IMR-90 (cell line): ENCODE measurements at regions not wholly inside any gene's neighbourhood (a gene's known extent, or its start where the extent isn't known, plus 50 kb on each side); places are given as distances from the start of the nearest gene placed in this dataset.

Experiments used
- ATAC-seq: fragments of 200-7000 bp; cut with Tn5 transposase; 2 replicates; pipeline ENCODE4 v1.9.1; 2020; ENCODE audit warnings: low read depth, mild to moderate bottlenecking, moderate library complexity
- BruUV-seq: library from RNA; stranded (reverse); fragments of 400-500 nt; replicated peaks from 2 replicates; lab custom pipeline; 2021; lab: Mats Ljungman, UMichigan
- CTCF ChIA-PET: fragments of 300-600 bp; formaldehyde crosslinking; extraction: SDS; loops from one replicate; lab custom pipeline; 2021; ENCODE audit warnings: antibody characterized with exemption; lab: Yijun Ruan, JAX
- POLR2A ChIA-PET: fragments of 300-600 bp; sonication (Branson Sonifier 250); formaldehyde crosslinking; loops from one replicate; lab custom pipeline; 2022; ENCODE audit warnings: antibody characterized with exemption; ENCODE audit not compliant: unreplicated experiment; lab: Charles Lee
- DNase-seq: peaks from one replicate; pipeline ENCODE4 v3.0.0; 2013
- H2AFZ ChIP-seq: replicated peaks from 2 replicates; pipeline ENCODE3; 2013; ENCODE audit warnings: low read length, mild to moderate bottlenecking; ENCODE audit not compliant: poor library complexity
- H2AK5ac ChIP-seq: 2 replicates; pipeline ENCODE4 v1.6.1; 2013; ENCODE audit warnings: low read depth, low read length, inconsistent platforms
- H2AK9ac ChIP-seq: replicated peaks from 2 replicates; pipeline ENCODE3; 2013; ENCODE audit warnings: mild to moderate bottlenecking, low read depth, low read length, moderate library complexity; ENCODE audit not compliant: poor library complexity
- H2BK120ac ChIP-seq: 2 replicates; pipeline ENCODE4 v1.6.1; 2013; ENCODE audit warnings: low read depth, low read length, inconsistent platforms
- H2BK15ac ChIP-seq: 3 replicates; pipeline ENCODE4 v1.6.1; 2013; ENCODE audit warnings: low read depth, low read length, inconsistent platforms
- H2BK20ac ChIP-seq: 2 replicates; pipeline ENCODE4 v1.6.1; 2013; ENCODE audit warnings: low read depth, mild to moderate bottlenecking, inconsistent platforms, low read length, moderate library complexity
- H2BK5ac ChIP-seq: 2 replicates; pipeline ENCODE4 v1.6.1; 2013; ENCODE audit warnings: mild to moderate bottlenecking, low read depth, low read length, inconsistent platforms; ENCODE audit not compliant: poor library complexity, severe bottlenecking
- H3K14ac ChIP-seq: replicated peaks from 2 replicates; pipeline ENCODE4 v1.6.1; 2013; ENCODE audit warnings: low read depth, low read length, inconsistent platforms
- H3K18ac ChIP-seq: 2 replicates; pipeline ENCODE4 v1.6.1; 2013; ENCODE audit warnings: low read depth, low read length, control low read depth
- H3K23ac ChIP-seq: 2 replicates; pipeline ENCODE4 v1.6.1; 2013; ENCODE audit warnings: low read depth, low read length, inconsistent platforms
- H3K27ac ChIP-seq: 2 replicates; pipeline ENCODE4 v1.5.1; 2013; ENCODE audit warnings: mild to moderate bottlenecking, control low read depth, low read length; ENCODE audit not compliant: insufficient read depth
- H3K27me3 ChIP-seq: 2 replicates; pipeline ENCODE4 v1.6.1; 2013; ENCODE audit warnings: low read length; ENCODE audit not compliant: control insufficient read depth, insufficient read depth
- H3K36me3 ChIP-seq: 2 replicates; pipeline ENCODE4 v1.6.1; 2013; ENCODE audit warnings: low read length, mixed read lengths; ENCODE audit not compliant: control insufficient read depth, insufficient read depth
- H3K4ac ChIP-seq: 2 replicates; pipeline ENCODE4 v1.6.1; 2013; ENCODE audit warnings: low read depth, low read length, inconsistent platforms
- H3K4me1 ChIP-seq: 2 replicates; pipeline ENCODE4 v1.6.1; 2013; ENCODE audit warnings: low read length, mixed read lengths; ENCODE audit not compliant: control insufficient read depth, insufficient read depth
- H3K4me2 ChIP-seq: 2 replicates; pipeline ENCODE4 v1.6.1; 2013; ENCODE audit warnings: low read depth, mild to moderate bottlenecking, control low read depth, low read length, moderate library complexity
- H3K4me3 ChIP-seq: 2 replicates; pipeline ENCODE4 v1.5.1; 2013; ENCODE audit warnings: low read depth, mild to moderate bottlenecking, control low read depth, low read length, moderate library complexity; ENCODE audit not compliant: insufficient read depth
- H3K56ac ChIP-seq: 2 replicates; pipeline ENCODE4 v1.6.1; 2013; ENCODE audit warnings: low read length, inconsistent platforms; ENCODE audit not compliant: insufficient read depth; ENCODE audit errors: extremely low read depth
- H3K79me1 ChIP-seq, 2 experiments: 2 replicates each; pipeline ENCODE4 v1.6.1; 2013; ENCODE audit warnings: low read length in 2 of 2, inconsistent platforms in 1 of 2, low read depth in 1 of 2
- H3K9ac ChIP-seq: 2 replicates; pipeline ENCODE4 v1.6.1; 2013; ENCODE audit warnings: low read depth, low read length, control low read depth
- H3K9me1 ChIP-seq: 2 replicates; pipeline ENCODE4 v1.6.1; 2013; ENCODE audit warnings: low read length, inconsistent platforms; ENCODE audit not compliant: insufficient read depth
- H3K9me3 ChIP-seq: 2 replicates; pipeline ENCODE4 v1.6.1; 2013; ENCODE audit warnings: low read length; ENCODE audit not compliant: control insufficient read depth, insufficient read depth
- H4K20me1 ChIP-seq: 2 replicates; pipeline ENCODE4 v1.6.1; 2013; ENCODE audit warnings: low read length, inconsistent platforms; ENCODE audit not compliant: insufficient read depth
- H4K5ac ChIP-seq: 2 replicates; pipeline ENCODE4 v1.6.1; 2013; ENCODE audit warnings: mild to moderate bottlenecking, low read depth, low read length, control low read depth
- H4K8ac ChIP-seq, 2 experiments: 2 replicates each; pipeline ENCODE4 v1.6.1; 2013; ENCODE audit warnings: low read depth in 2 of 2, low read length in 2 of 2, control low read depth in 1 of 2, inconsistent platforms in 1 of 2
- H4K91ac ChIP-seq: 2 replicates; pipeline ENCODE4 v1.6.1; 2013; ENCODE audit warnings: low read depth, low read length, inconsistent platforms; ENCODE audit not compliant: insufficient read depth
- BHLHE40 ChIP-seq: fragments of 150-350 bp; IDR thresholded peaks from 2 replicates; pipeline ENCODE4 v1.6.1; 2016; ENCODE audit warnings: mild to moderate bottlenecking, low read depth, low read length
- CEBPB ChIP-seq: IDR thresholded peaks from 2 replicates; pipeline ENCODE4 v1.6.1; 2012; ENCODE audit warnings: low read depth, low read length, improper control_type of control experiment
- CHD1 ChIP-seq: IDR thresholded peaks from 2 replicates; pipeline ENCODE4 v1.6.1; 2012; ENCODE audit warnings: low read depth, low read length, improper control_type of control experiment
- CTCF ChIP-seq: conservative IDR thresholded peaks from 2 replicates; pipeline ENCODE4 v1.5.1; 2012; ENCODE audit warnings: mild to moderate bottlenecking, low read depth, low read length, improper control_type of control experiment
- ELK1 ChIP-seq: fragments of 150-350 bp; IDR thresholded peaks from 2 replicates; pipeline ENCODE4 v1.6.1; 2016; ENCODE audit warnings: low read depth, mild to moderate bottlenecking, low read length, moderate library complexity, borderline replicate concordance
- FOS ChIP-seq: fragments of 150-350 bp; IDR thresholded peaks from 2 replicates; pipeline ENCODE4 v1.6.1; 2016; ENCODE audit warnings: low read depth, low read length
- MAFK ChIP-seq: IDR thresholded peaks from 2 replicates; pipeline ENCODE4 v1.6.1; 2012; ENCODE audit warnings: low read depth, low read length, improper control_type of control experiment
- MAZ ChIP-seq: IDR thresholded peaks from 2 replicates; pipeline ENCODE4 v1.6.1; 2012; ENCODE audit warnings: low read depth, mild to moderate bottlenecking, low read length, improper control_type of control experiment, moderate library complexity, borderline replicate concordance
- MXI1 ChIP-seq: IDR thresholded peaks from 2 replicates; pipeline ENCODE4 v1.6.1; 2012; ENCODE audit warnings: low read depth, mild to moderate bottlenecking, low read length, moderate library complexity, borderline replicate concordance
- NFE2L2 ChIP-seq: fragments of 150-350 bp; IDR thresholded peaks from 2 replicates; pipeline ENCODE4 v1.6.1; 2016; ENCODE audit warnings: low read depth, mild to moderate bottlenecking, low read length
- POLR2A ChIP-seq: IDR thresholded peaks from 2 replicates; pipeline ENCODE4 v1.6.1; 2012; ENCODE audit warnings: mild to moderate bottlenecking, low read depth, low read length
- RAD21 ChIP-seq: IDR thresholded peaks from 2 replicates; pipeline ENCODE4 v1.6.1; 2012; ENCODE audit warnings: low read length, improper control_type of control experiment
- RCOR1 ChIP-seq: IDR thresholded peaks from 2 replicates; pipeline ENCODE4 v1.6.1; 2012; ENCODE audit warnings: mild to moderate bottlenecking, low read length, improper control_type of control experiment; ENCODE audit not compliant: insufficient replicate concordance
- RFX5 ChIP-seq: IDR thresholded peaks from 2 replicates; pipeline ENCODE4 v1.8.0; 2012; ENCODE audit warnings: low read depth, mild to moderate bottlenecking, low read length, moderate library complexity
- SMC3 ChIP-seq: fragments of 150-350 bp; IDR thresholded peaks from 2 replicates; pipeline ENCODE4 v1.6.1; 2016; ENCODE audit warnings: low read depth, mild to moderate bottlenecking, antibody characterized with exemption, low read length, moderate library complexity
- USF2 ChIP-seq: fragments of 150-350 bp; IDR thresholded peaks from 2 replicates; pipeline ENCODE4 v1.6.1; 2017; ENCODE audit warnings: mild to moderate bottlenecking, antibody characterized with exemption, low read length, low read depth
- WGBS, 2 experiments: methylation state at CpG; one replicate each; pipeline versions ENCODE4 v1.1.5 to v1.1.7; 2013; ENCODE audit warnings: missing lambda C conversion rate in 2 of 2; ENCODE audit not compliant: insufficient read length in 1 of 2; ENCODE audit errors: extremely low coverage in 2 of 2; 5-methylcytosine and 5-hydroxymethylcytosine counted together
- dilution Hi-C: fragments of 300-500 bp; cut with HindIII; formaldehyde crosslinking; loops from one replicate; pipeline ENCODE4 v1.14.3; 2018; ENCODE audit warnings: low sequenced_read_pairs; ENCODE audit not compliant: unreplicated experiment
- in situ Hi-C: fragments of 300-500 bp; cut with MboI; formaldehyde crosslinking; loops from 3 replicates; pipeline ENCODE4 v1.14.3; 2019; ENCODE audit warnings: low sequenced_read_pairs, inconsistent platforms, mixed read lengths
- intact Hi-C: fragments of 100-400 bp; cut with micrococcal nuclease; formaldehyde crosslinking; loops from 2 replicates; pipeline ENCODE4 v1.10.0; 2022

- no peak overlapping the region for H2AK9ac ChIP-seq
- ChIA-PET CTCF (interaction anchor here (0.6 kb wide), 1 partner anchor 125 kb away, joined by 4 read pairs; no protein-coding TSS in a partner anchor), POLR2A (no interaction called here)
- no CpG with 5 or more reads among the region's 2 CpGs for WGBS, 2 experiments
- H2BK120ac ChIP-seq = no peak overlapping the region
- H3K4ac ChIP-seq = no peak overlapping the region
- no peak overlapping the region for H4K8ac ChIP-seq
- no peak overlapping the region for H4K91ac ChIP-seq
- no peak overlapping the region for H3K56ac ChIP-seq
- H3K79me1 ChIP-seq = no peaks in the 10 kb centered on the region
- H3K27ac ChIP-seq = no peak overlapping the region
- in situ Hi-C loops = loop anchor here (5.0 to 25.0 kb wide), 5 partner anchors 283 to 943 kb away; no protein-coding TSS in a partner anchor
- no peak overlapping the region for H2AFZ ChIP-seq
- H3K27me3 ChIP-seq = no peaks in the 10 kb centered on the region
- H2BK15ac ChIP-seq = no peak overlapping the region
- H4K5ac ChIP-seq = no peak overlapping the region
- no peak overlapping the region for H3K4me2 ChIP-seq
- H3K14ac ChIP-seq = no peak overlapping the region
- dilution Hi-C loops = no loop called here
- intact Hi-C loops = loop anchor here (5.0 kb wide), 1 partner anchor 1038 kb away; no protein-coding TSS in a partner anchor
- no peak overlapping the region for H3K23ac ChIP-seq
- H2BK5ac ChIP-seq = no peak overlapping the region
- H3K18ac ChIP-seq = no peak overlapping the region
- H2AK5ac ChIP-seq = no peak overlapping the region
- H3K36me3 ChIP-seq = no peaks in the 10 kb centered on the region
- H2BK20ac ChIP-seq = no peak overlapping the region
- no peaks in the 10 kb centered on the region for H3K9me3 ChIP-seq
- ATAC-seq (no peak), DNase-seq (no peak)
- no peaks in the 10 kb centered on the region for H4K20me1 ChIP-seq
- no peak overlapping the region for H3K4me3 ChIP-seq
- no peak overlapping the region for H3K9ac ChIP-seq
- H3K4me1 ChIP-seq = no peaks in the 10 kb centered on the region
- no TSS peak for BruUV-seq
- no peaks in the 10 kb centered on the region for H3K9me1 ChIP-seq
- no peak for TF ChIP-seq BHLHE40
- TF ChIP-seq POLR2A = no peak
- no peak for TF ChIP-seq MAZ
- no peak for TF ChIP-seq FOS
- no peak for TF ChIP-seq RCOR1
- TF ChIP-seq NFE2L2 = no peak
- no peak for TF ChIP-seq CTCF
- TF ChIP-seq ELK1 = no peak
- TF ChIP-seq SMC3 = no peak
- TF ChIP-seq CEBPB = no peak
- no peak for TF ChIP-seq RFX5
- TF ChIP-seq CHD1 = no peak
- no peak for TF ChIP-seq RAD21
- no peak for TF ChIP-seq USF2
- no peak for TF ChIP-seq MXI1
- TF ChIP-seq MAFK = no peak
Measured at GRCh38 chr13:59394496-59394895, 769.2 kb downstream of the DIAPH3 start.
